ENCODE measurements at regions not wholly inside any gene's neighbourhood (a gene's known extent, or its start where the extent isn't known, plus 50 kb on each side); places are given as distances from the start of the nearest gene placed in this dataset.

- TF ChIP-seq ZNF462 (CRISPR knock-in tag; IDR thresholded peaks at IDR 0.05) (no peak), CREB1 (CRISPR knock-in tag; IDR thresholded peaks at IDR 0.05; ENCODE audit: low read depth) (no peak), STAT1 (IDR thresholded peaks at IDR 0.05; ENCODE audit: unreplicated experiment) (no peak)
These were observed 368.4 kb upstream of the MTNR1B start (continued) for GRCh38 chr11:92601048-92601447.

- no peaks in the 10 kb centered on the region for H3K36me3 ChIP-seq (ENCODE audit: insufficient read depth)
- H3K4me2 ChIP-seq, result no peak overlapping the region
- ATAC-seq (no peak), DNase-seq (ENCODE audit: low spot score) (no peak)
- Mint-ChIP-seq H3K4me3 (no peak overlapping the region), H3K27me3 (ENCODE audit: insufficient read depth, low read depth, poor library complexity) (no peaks in the 10 kb centered on the region), H3K4me1 (peaks cover 12% of the 10 kb centered on the region; the same call in 2 of the 3 replicates), H3K36me3 (ENCODE audit: low read depth) (no peaks in the 10 kb centered on the region), H3K27ac (no peak overlapping the region), H3K9me3 (no peaks in the 10 kb centered on the region)
- no peaks in the 10 kb centered on the region for H3F3A ChIP-seq (replicated peaks; ENCODE audit: low read depth)
- H3K4me3 ChIP-seq, result no peak overlapping the region
- H3K9me2 ChIP-seq (ENCODE audit: insufficient read depth), result no peaks in the 10 kb centered on the region
- H3K27ac ChIP-seq (ENCODE audit: low read depth), result no peak overlapping the region
- no peaks in the 10 kb centered on the region for H3K79me2 ChIP-seq (replicated peaks; ENCODE audit: insufficient read depth)
- no peaks in the 10 kb centered on the region for H3K27me3 ChIP-seq (ENCODE audit: insufficient read depth)
- H4K20me1 ChIP-seq (replicated peaks; ENCODE audit: insufficient read depth), result no peaks in the 10 kb centered on the region
- no peak overlapping the region for H2AFZ ChIP-seq
- no peaks in the 10 kb centered on the region for H3K4me1 ChIP-seq (ENCODE audit: insufficient read depth)
- TF ChIP-seq STAT1 (IDR thresholded peaks at IDR 0.05; ENCODE audit: unreplicated experiment) (no peak), CTCF (conservative IDR thresholded peaks at IDR 0.05; ENCODE audit: low read depth in 2 of 2) (no peak), REST (IDR thresholded peaks at IDR 0.05; ENCODE audit: unreplicated experiment) (no peak)
These were observed 363.8 kb upstream of the MTNR1B start for GRCh38 chr11:92605667-92606066.

Measured in GM23338 (cell line).